Peyer's patch (tissue), 4 donors: ENCODE measurements at regions not wholly inside any gene's neighbourhood (a gene's known extent, or its start where the extent isn't known, plus 50 kb on each side); places are given as distances from the start of the nearest gene placed in this dataset.

Experiments
- DNase-seq, 3 donors: peaks; one replicate each; pipeline ENCODE4 v3.0.0-alpha.2; 2017 to 2019
- H3K27ac ChIP-seq, 4 donors: fragments of 200-600 bp; sonication (generic); one replicate each; pipeline ENCODE4 v1.5.1; 2016 to 2019
- H3K27me3 ChIP-seq, 2 donors: fragments of 200-600 bp; sonication (generic); one replicate each; pipeline ENCODE4 v1.5.1; 2019
- H3K36me3 ChIP-seq, 3 donors: fragments of 200-600 bp; sonication (generic); one replicate each; pipeline ENCODE4 v1.5.1; 2016 to 2019
- H3K4me1 ChIP-seq, 4 donors: fragments of 200-600 bp; sonication (generic); one replicate each; pipeline ENCODE4 v1.5.1; 2016 to 2019
- H3K4me3 ChIP-seq, 4 donors: fragments of 200-600 bp; sonication (generic); 1 replicate in 3 of 4; 2 replicates in 1 of 4; pipeline ENCODE4 v1.5.1; 2016 to 2019; ENCODE audit warnings: mild to moderate bottlenecking in 1 of 4
- H3K9me3 ChIP-seq, 4 donors: fragments of 200-600 bp; sonication (generic); one replicate each; pipeline ENCODE4 v1.5.1; 2016 to 2019; ENCODE audit warnings: mild to moderate bottlenecking in 1 of 4
- CTCF ChIP-seq, 6 experiments: fragments of 450-650 bp in 4 of 6; fragments of 200-600 bp in 2 of 6; sonication (generic) in 1 of 6; IDR thresholded peaks; one replicate each; pipeline ENCODE4 v1.5.1; 2017 to 2019; ENCODE audit warnings: antibody characterized with exemption in 6 of 6, mild to moderate bottlenecking in 3 of 6, moderate library complexity in 1 of 6
- POLR2A ChIP-seq, 2 donors: fragments of 450-650 bp; IDR thresholded peaks; one replicate each; pipeline ENCODE4 v1.5.1; 2017; ENCODE audit warnings: antibody characterized with exemption in 2 of 2, mild to moderate bottlenecking in 2 of 2, moderate library complexity in 2 of 2

GRCh38 chr20:19864130-19864529, 106.1 kb downstream of the RIN2 start:
- H3K27ac ChIP-seq, result no peak overlapping the region
- no peaks in the 10 kb centered on the region for H3K9me3 ChIP-seq
- H3K27me3 ChIP-seq, result no peaks in the 10 kb centered on the region
- H3K4me1 ChIP-seq, result no peaks in the 10 kb centered on the region
- H3K4me3 ChIP-seq, result no peak overlapping the region
- TF ChIP-seq POLR2A (IDR thresholded peaks at IDR 0.05), result no peak
- no peak for TF ChIP-seq CTCF (IDR thresholded peaks at IDR 0.05)
- no peaks in the 10 kb centered on the region for H3K36me3 ChIP-seq
- DNase-seq, result no peak

- no peaks in the 10 kb centered on the region for H3K9me3 ChIP-seq
- H3K27ac ChIP-seq, result no peak overlapping the region
- no peak for DNase-seq
- H3K36me3 ChIP-seq, result peaks cover 0 to 1% (median 0%) of the 10 kb centered on the region in 3 donors
- no peak for TF ChIP-seq CTCF (IDR thresholded peaks at IDR 0.05)
- no peaks in the 10 kb centered on the region for H3K4me1 ChIP-seq
- H3K27me3 ChIP-seq, result no peaks in the 10 kb centered on the region
- H3K4me3 ChIP-seq, result no peak overlapping the region
Observed at GRCh38 chr20:19866070-19866469, 108.0 kb downstream of the RIN2 start.

GRCh38 chr20:19867074-19867473, 109.0 kb downstream of the RIN2 start:
- TF ChIP-seq POLR2A (IDR thresholded peaks at IDR 0.05) (no peak), CTCF (IDR thresholded peaks at IDR 0.05) (no peak)
- H3K27ac ChIP-seq, result no peak overlapping the region
- H3K27me3 ChIP-seq, result no peaks in the 10 kb centered on the region

GRCh38 chr20:19867940-19868371, 109.9 kb downstream of the RIN2 start:
- Histone ChIP-seq H3K27ac (peak overlapping the region in 1 of 4 donors; percentile 34), H3K27me3 (no peaks in the 10 kb centered on the region), H3K36me3 (peaks cover 0 to 6% (median 0%) of the 10 kb centered on the region in 3 donors), H3K4me1 (no peaks in the 10 kb centered on the region), H3K9me3 (no peaks in the 10 kb centered on the region), H3K4me3 (no peak overlapping the region)
- no peak for TF ChIP-seq POLR2A (IDR thresholded peaks at IDR 0.05)
- no peak for TF ChIP-seq CTCF (IDR thresholded peaks at IDR 0.05)
- no peak for DNase-seq

More at GRCh38 chr20:19867074-19867473, 109.0 kb downstream of the RIN2 start:
- no peak for DNase-seq
- Histone ChIP-seq H3K4me3 (no peak overlapping the region), H3K36me3 (peaks cover 0 to 6% (median 0%) of the 10 kb centered on the region in 3 donors), H3K4me1 (no peaks in the 10 kb centered on the region), H3K9me3 (no peaks in the 10 kb centered on the region)

GRCh38 chr20:19868441-19868840, 110.4 kb downstream of the RIN2 start:
- DNase-seq, result no peak
- Histone ChIP-seq H3K4me1 (no peaks in the 10 kb centered on the region), H3K27ac (peak overlapping the region in 1 of 4 donors; percentile 13), H3K27me3 (no peaks in the 10 kb centered on the region), H3K9me3 (no peaks in the 10 kb centered on the region), H3K4me3 (no peak overlapping the region), H3K36me3 (peaks cover 0 to 6% (median 0%) of the 10 kb centered on the region in 3 donors)
- TF ChIP-seq POLR2A (IDR thresholded peaks at IDR 0.05) (no peak), CTCF (IDR thresholded peaks at IDR 0.05) (no peak)

- peaks cover 0 to 6% (median 0%) of the 10 kb centered on the region in 3 donors for H3K36me3 ChIP-seq
- no peak overlapping the region for H3K4me3 ChIP-seq
- H3K9me3 ChIP-seq, result no peaks in the 10 kb centered on the region
- no peak overlapping the region for H3K27ac ChIP-seq
- DNase-seq, result no peak
- no peaks in the 10 kb centered on the region for H3K27me3 ChIP-seq
- H3K4me1 ChIP-seq, result no peaks in the 10 kb centered on the region
- TF ChIP-seq CTCF (IDR thresholded peaks at IDR 0.05) (no peak), POLR2A (IDR thresholded peaks at IDR 0.05) (no peak)
Observed at GRCh38 chr20:19872001-19872400, 113.9 kb downstream of the RIN2 start.
